H1 (cell line): ENCODE measurements at regions not wholly inside any gene's neighbourhood (a gene's known extent, or its start where the extent isn't known, plus 50 kb on each side); places are given as distances from the start of the nearest gene placed in this dataset.

Source experiments
- CTCF ChIA-PET: fragments of 300-600 bp; sonication (Branson Sonifier 250); formaldehyde crosslinking; loops from one replicate; lab custom pipeline; 2021; ENCODE audit not compliant: partially characterized antibody; lab: Charles Lee
- POLR2A ChIA-PET: fragments of 300-600 bp; sonication (Branson Sonifier 250); formaldehyde crosslinking; loops from one replicate; lab custom pipeline; 2021; ENCODE audit warnings: inconsistent platforms; ENCODE audit not compliant: partially characterized antibody; lab: Charles Lee
- DNase-seq, 2 experiments: peaks; one replicate each; pipeline versions ENCODE4 v3.0.0 to v3.0.0-alpha.2; 2010 to 2022; ENCODE audit warnings: low spot score in 2 of 2, low read depth in 1 of 2, mixed read lengths in 1 of 2
- FAIRE-seq: peaks from 2 replicates; lab custom pipeline; 2011; peaks lifted over from hg19 to GRCh38; lab: Jason Lieb, UNC
- H2AFZ ChIP-seq: 2 replicates; pipeline ENCODE4 v1.8.1; 2012; ENCODE audit warnings: low read length, inconsistent platforms
- H2AK5ac ChIP-seq: 2 replicates; pipeline ENCODE4 v1.6.1; 2013; ENCODE audit warnings: low read depth, low read length
- H2BK120ac ChIP-seq: replicated peaks from 2 replicates; pipeline ENCODE3; 2013; ENCODE audit warnings: low read depth, low read length, inconsistent platforms
- H2BK12ac ChIP-seq: 2 replicates; pipeline ENCODE4 v1.6.1; 2013; ENCODE audit warnings: low read depth, low read length
- H2BK15ac ChIP-seq: 2 replicates; pipeline ENCODE4 v1.6.1; 2013; ENCODE audit warnings: low read length
- H2BK20ac ChIP-seq: 2 replicates; pipeline ENCODE4 v1.6.1; 2013; ENCODE audit warnings: low read length
- H2BK5ac ChIP-seq: 2 replicates; pipeline ENCODE4 v1.6.1; 2013; ENCODE audit warnings: low read depth, low read length
- H3K14ac ChIP-seq: 2 replicates; pipeline ENCODE4 v1.6.1; 2013; ENCODE audit warnings: inconsistent platforms; ENCODE audit not compliant: insufficient read length
- H3K18ac ChIP-seq: 2 replicates; pipeline ENCODE4 v1.6.1; 2013; ENCODE audit warnings: low read length; ENCODE audit errors: extremely low read depth
- H3K23ac ChIP-seq: 2 replicates; pipeline ENCODE4 v1.6.1; 2013; ENCODE audit warnings: inconsistent platforms; ENCODE audit not compliant: insufficient read length
- H3K23me2 ChIP-seq: 2 replicates; pipeline ENCODE4 v1.6.1; 2013; ENCODE audit warnings: low read depth, low read length
- H3K27ac ChIP-seq: 2 replicates; pipeline ENCODE4 v1.6.1; 2011; ENCODE audit warnings: low read depth, low read length, inconsistent platforms
- H3K27me3 ChIP-seq, 4 experiments: replicated peaks in 1 of 4; 1 replicate in 1 of 4; 2 replicates in 3 of 4; pipeline versions ENCODE4 v1.6.1 to v1.8.1; 2011 to 2013; ENCODE audit warnings: low read length in 3 of 4, mild to moderate bottlenecking in 3 of 4, inconsistent platforms in 2 of 4, mixed read lengths in 2 of 4, moderate library complexity in 1 of 4; ENCODE audit not compliant: control insufficient read depth in 3 of 4, insufficient read depth in 3 of 4; ENCODE audit errors: extremely low read depth in 1 of 4
- H3K36me3 ChIP-seq, 4 experiments: 2 replicates each; pipeline versions ENCODE4 v1.6.1 to v1.8.1; 2011 to 2013; ENCODE audit warnings: mild to moderate bottlenecking in 4 of 4, low read length in 3 of 4, moderate library complexity in 2 of 4, control low read depth in 1 of 4, inconsistent platforms in 1 of 4; ENCODE audit not compliant: insufficient read depth in 4 of 4, control insufficient read depth in 2 of 4
- H3K4ac ChIP-seq: replicated peaks from 2 replicates; pipeline ENCODE3; 2013; ENCODE audit warnings: low read length, low read depth, mixed read lengths, inconsistent platforms; ENCODE audit not compliant: insufficient read length
- H3K4me1 ChIP-seq, 4 experiments: replicated peaks in 1 of 4; 1 replicate in 1 of 4; 2 replicates in 3 of 4; pipeline versions ENCODE4 v1.6.1 to v1.8.1; 2011 to 2013; ENCODE audit warnings: low read length in 3 of 4, inconsistent platforms in 2 of 4, mixed read lengths in 1 of 4; ENCODE audit not compliant: insufficient read depth in 4 of 4, control insufficient read depth in 3 of 4
- H3K4me2 ChIP-seq, 2 experiments: 2 replicates each; pipeline versions ENCODE4 v1.6.1 to v1.8.1; 2011 to 2013; ENCODE audit warnings: low read depth in 2 of 2, low read length in 2 of 2, control low read depth in 1 of 2, inconsistent platforms in 1 of 2, mild to moderate bottlenecking in 1 of 2; ENCODE audit not compliant: insufficient read depth in 1 of 2
- H3K4me3 ChIP-seq, 4 experiments: fragments of 200-600, 300-600 bp in 1 of 4; sonication (generic), shearing (Covaris generic), sonication (Bioruptor Twin) in 1 of 4; 2 replicates each; pipeline versions ENCODE4 v1.5.1 to v1.8.1; 2011 to 2016; ENCODE audit warnings: low read length in 4 of 4, low read depth in 3 of 4, control low read depth in 2 of 4, inconsistent platforms in 2 of 4, mild to moderate bottlenecking in 2 of 4, mixed read lengths in 1 of 4, moderate library complexity in 1 of 4; ENCODE audit not compliant: insufficient read depth in 2 of 4; ENCODE audit errors: extremely low read depth in 1 of 4
- H3K56ac ChIP-seq: replicated peaks from 2 replicates; pipeline ENCODE3; 2013; ENCODE audit warnings: low read depth, mild to moderate bottlenecking, mixed read lengths, low read length, inconsistent platforms; ENCODE audit not compliant: insufficient read length
- H3K79me1 ChIP-seq: 2 replicates; pipeline ENCODE4 v1.6.1; 2013; ENCODE audit warnings: low read depth, low read length, control low read depth
- H3K79me2 ChIP-seq, 2 experiments: 2 replicates each; pipeline versions ENCODE4 v1.6.1 to v1.8.1; 2012 to 2013; ENCODE audit warnings: low read length in 2 of 2, mild to moderate bottlenecking in 2 of 2, inconsistent platforms in 1 of 2; ENCODE audit not compliant: insufficient read depth in 2 of 2, control insufficient read depth in 1 of 2
- H3K9ac ChIP-seq, 4 experiments: replicated peaks in 1 of 4; 1 replicate in 1 of 4; 2 replicates in 3 of 4; pipeline versions ENCODE4 v1.6.1 to v1.8.1; 2011 to 2013; ENCODE audit warnings: low read depth in 3 of 4, low read length in 3 of 4, control low read depth in 2 of 4, mild to moderate bottlenecking in 2 of 4, moderate library complexity in 2 of 4, inconsistent platforms in 1 of 4; ENCODE audit errors: extremely low read depth in 1 of 4
- H3K9me3 ChIP-seq, 2 experiments: 2 replicates each; pipeline versions ENCODE4 v1.6.1 to v1.8.1; 2012 to 2013; ENCODE audit warnings: mild to moderate bottlenecking in 2 of 2, moderate library complexity in 2 of 2, control low read depth in 1 of 2, inconsistent platforms in 1 of 2, low read depth in 1 of 2, low read length in 1 of 2, mixed read lengths in 1 of 2; ENCODE audit not compliant: insufficient read depth in 2 of 2
- H4K20me1 ChIP-seq, 2 experiments: replicated peaks in 1 of 2; 2 replicates each; pipeline versions ENCODE3 to v1.8.1; 2011 to 2013; ENCODE audit warnings: inconsistent platforms in 2 of 2, low read length in 2 of 2, mild to moderate bottlenecking in 1 of 2; ENCODE audit not compliant: insufficient read depth in 2 of 2, control insufficient read depth in 1 of 2
- H4K5ac ChIP-seq: 2 replicates; pipeline ENCODE4 v1.6.1; 2013; ENCODE audit warnings: low read length, low read depth, mixed read lengths, inconsistent platforms; ENCODE audit not compliant: insufficient read length
- H4K8ac ChIP-seq: 2 replicates; pipeline ENCODE4 v1.8.0; 2013; ENCODE audit warnings: mild to moderate bottlenecking, moderate library complexity, low read length, inconsistent platforms; ENCODE audit not compliant: insufficient read depth; ENCODE audit errors: extremely low read depth
- H4K91ac ChIP-seq: replicated peaks from 2 replicates; pipeline ENCODE3; 2013; ENCODE audit warnings: low read length, mixed read lengths, inconsistent platforms; ENCODE audit not compliant: insufficient read length
- BACH1 ChIP-seq: IDR thresholded peaks from 2 replicates; pipeline ENCODE4 v1.6.1; 2012; ENCODE audit warnings: low read length, improper control_type of control experiment
- CTBP2 ChIP-seq: IDR thresholded peaks from 2 replicates; pipeline ENCODE4 v1.7.0; 2011; ENCODE audit warnings: borderline replicate concordance, mild to moderate bottlenecking, moderate library complexity, mixed read lengths, low read length; ENCODE audit not compliant: insufficient read depth, insufficient read length
- EZH2 ChIP-seq: fragments of 200-600 bp; sonication (generic); IDR thresholded peaks from 2 replicates; pipeline ENCODE4 v1.7.1; 2012; ENCODE audit warnings: low read depth, mild to moderate bottlenecking, moderate library complexity, low read length, inconsistent platforms; ENCODE audit not compliant: severe bottlenecking
- HDAC2 ChIP-seq, 2 experiments: fragments of 300-600 bp in 1 of 2; sonication (generic) in 1 of 2; IDR thresholded peaks; 2 replicates each; pipeline ENCODE4 v1.6.1; 2011 to 2012; ENCODE audit warnings: low read depth in 2 of 2, low read length in 2 of 2, mild to moderate bottlenecking in 2 of 2, moderate library complexity in 2 of 2, borderline replicate concordance in 1 of 2, inconsistent platforms in 1 of 2
- JUND ChIP-seq: IDR thresholded peaks from 2 replicates; pipeline ENCODE4 v1.6.1; 2011; ENCODE audit warnings: mild to moderate bottlenecking, improper control_type of control experiment, low read length
- RFX5 ChIP-seq: IDR thresholded peaks from 2 replicates; pipeline ENCODE4 v1.6.1; 2011; ENCODE audit warnings: low read depth, low read length, improper control_type of control experiment, borderline replicate concordance
- SIRT6 ChIP-seq: IDR thresholded peaks from one replicate; pipeline ENCODE4 v1.7.1; 2012; ENCODE audit warnings: low read length, inconsistent platforms
- SUZ12 ChIP-seq: fragments of 200-600 bp; sonication (generic); IDR thresholded peaks from 2 replicates; pipeline ENCODE4 v1.6.1; 2012; ENCODE audit warnings: mild to moderate bottlenecking, inconsistent platforms, low read length, moderate library complexity, mixed read lengths
- TCF12 ChIP-seq: IDR thresholded peaks from 2 replicates; pipeline ENCODE4 v1.6.1; 2011; ENCODE audit warnings: low read depth, mild to moderate bottlenecking, low read length
- YY1 ChIP-seq: IDR thresholded peaks from 2 replicates; pipeline ENCODE4 v1.6.1; 2011; ENCODE audit warnings: low read depth, mild to moderate bottlenecking, low read length
- WGBS, 2 experiments: shearing (Covaris generic) in 1 of 2; methylation state at CpG; one replicate each; pipeline versions ENCODE4 v1.1.6 to v1.1.7; 2013 to 2015; ENCODE audit warnings: low lambda C conversion rate in 2 of 2, mixed read lengths in 2 of 2, inconsistent platforms in 1 of 2, low coverage in 1 of 2, missing lambda C conversion rate in 1 of 2; ENCODE audit not compliant: insufficient replicate concordance in 2 of 2, insufficient coverage in 1 of 2, insufficient read length in 1 of 2; ENCODE audit errors: extremely low coverage in 1 of 2, missing lambda C conversion rate in 1 of 2; 5-methylcytosine and 5-hydroxymethylcytosine counted together
- TF ChIP-seq, protein P1 (sequence below): IDR thresholded peaks from 2 replicates; pipeline ENCODE4 v1.6.1; 2011; ENCODE audit warnings: low read depth, mild to moderate bottlenecking, low read length; ENCODE audit not compliant: insufficient read depth
- TF ChIP-seq, protein P2 (sequence below): IDR thresholded peaks from 2 replicates; pipeline ENCODE4 v1.6.1; 2011; ENCODE audit warnings: low read length, improper control_type of control experiment

DNA sequence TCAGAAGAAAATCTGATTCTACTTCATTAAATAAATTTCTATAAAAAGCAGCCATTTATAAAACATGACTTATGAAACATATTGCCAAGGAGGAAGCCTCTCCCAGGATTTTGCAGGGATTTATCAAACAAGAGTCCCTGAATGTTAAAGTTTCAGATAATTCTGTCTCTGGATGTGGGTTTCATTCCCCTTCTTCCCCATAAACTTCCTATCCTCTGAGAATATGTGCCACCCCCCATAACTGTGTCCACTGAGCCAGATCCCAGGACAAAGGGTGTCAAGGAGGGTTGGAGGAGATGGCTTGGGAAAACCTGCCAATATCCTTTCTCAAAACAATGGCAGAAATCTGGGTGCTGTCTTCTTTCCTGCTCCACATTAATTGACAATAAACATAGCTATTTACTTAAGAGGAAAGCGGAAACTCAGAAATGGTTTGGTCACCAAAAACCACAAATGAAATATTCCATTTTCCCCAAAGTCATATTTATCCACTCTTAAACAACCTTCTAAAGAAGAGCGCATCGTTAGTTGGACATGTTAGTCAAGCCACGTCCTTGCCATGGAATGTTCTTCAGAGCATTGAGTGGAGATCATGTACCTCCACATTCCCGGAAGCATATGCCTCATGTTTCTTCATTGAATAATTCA lies 54.3 kb upstream of the AKR1E2 start:
- FAIRE-seq (no peak), DNase-seq (no peak)
- ChIA-PET POLR2A (no interaction called here), CTCF (interaction anchor here (1.1 to 2.0 kb wide), 4 partner anchors 9 to 258 kb away, joined by 3 to 4 read pairs (median 4); no protein-coding TSS in a partner anchor)
- no peaks in the 10 kb centered on the region for H4K20me1 ChIP-seq
- no peaks in the 10 kb centered on the region for H3K27me3 ChIP-seq
- no peak overlapping the region for H3K23ac ChIP-seq
- no peak overlapping the region for H3K9ac ChIP-seq
- no peak overlapping the region for H3K4me3 ChIP-seq
- H3K4ac ChIP-seq: no peak overlapping the region
- no peak overlapping the region for H3K18ac ChIP-seq
- H2BK20ac ChIP-seq: no peak overlapping the region
- H2AFZ ChIP-seq: no peak overlapping the region
- no peaks in the 10 kb centered on the region for H3K79me1 ChIP-seq
- H3K36me3 ChIP-seq: no peaks in the 10 kb centered on the region
- no peaks in the 10 kb centered on the region for H3K9me3 ChIP-seq
- H2BK5ac ChIP-seq: no peak overlapping the region
- no peaks in the 10 kb centered on the region for H3K79me2 ChIP-seq
- no peak overlapping the region for H2BK120ac ChIP-seq
- no peak overlapping the region for H3K14ac ChIP-seq
- H3K23me2 ChIP-seq: no peaks in the 10 kb centered on the region
- H2AK5ac ChIP-seq: no peak overlapping the region
- 85% methylated on average over 5 of the region's 5 CpGs; no CpG with 5 or more reads in 1 of the 2 experiments for WGBS, 2 experiments
- H4K91ac ChIP-seq: no peak overlapping the region
- no peak overlapping the region for H3K4me2 ChIP-seq
- no peak overlapping the region for H4K5ac ChIP-seq
- no peak overlapping the region for H3K56ac ChIP-seq
- no peak overlapping the region for H2BK12ac ChIP-seq
- H3K27ac ChIP-seq: no peak overlapping the region
- H3K4me1 ChIP-seq: peaks cover 0 to 3% (median 0%) of the 10 kb centered on the region in 4 experiments; a peak in 1 of 7 replicates
- H2BK15ac ChIP-seq: no peak overlapping the region
- H4K8ac ChIP-seq: no peak overlapping the region
- TF ChIP-seq BACH1 (no peak), SIRT6 (no peak), SUZ12 (no peak), CTBP2 (no peak), JUND (no peak), RFX5 (no peak), HDAC2 (IDR thresholded peaks at IDR 0.05; ENCODE audit: borderline replicate concordance in 1 of 2, low read depth in 2 of 2, low read length in 2 of 2) (no peak), TCF12 (no peak), EZH2 (no peak), YY1 (no peak)
- TF ChIP-seq, protein P1, sequence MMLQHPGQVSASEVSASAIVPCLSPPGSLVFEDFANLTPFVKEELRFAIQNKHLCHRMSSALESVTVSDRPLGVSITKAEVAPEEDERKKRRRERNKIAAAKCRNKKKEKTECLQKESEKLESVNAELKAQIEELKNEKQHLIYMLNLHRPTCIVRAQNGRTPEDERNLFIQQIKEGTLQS: no peak
- TF ChIP-seq, protein P2, sequence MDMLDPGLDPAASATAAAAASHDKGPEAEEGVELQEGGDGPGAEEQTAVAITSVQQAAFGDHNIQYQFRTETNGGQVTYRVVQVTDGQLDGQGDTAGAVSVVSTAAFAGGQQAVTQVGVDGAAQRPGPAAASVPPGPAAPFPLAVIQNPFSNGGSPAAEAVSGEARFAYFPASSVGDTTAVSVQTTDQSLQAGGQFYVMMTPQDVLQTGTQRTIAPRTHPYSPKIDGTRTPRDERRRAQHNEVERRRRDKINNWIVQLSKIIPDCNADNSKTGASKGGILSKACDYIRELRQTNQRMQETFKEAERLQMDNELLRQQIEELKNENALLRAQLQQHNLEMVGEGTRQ: no peak
